ENCODE measurements at regions not wholly inside any gene's neighbourhood (a gene's known extent, or its start where the extent isn't known, plus 50 kb on each side); places are given as distances from the start of the nearest gene placed in this dataset.

DNA sequence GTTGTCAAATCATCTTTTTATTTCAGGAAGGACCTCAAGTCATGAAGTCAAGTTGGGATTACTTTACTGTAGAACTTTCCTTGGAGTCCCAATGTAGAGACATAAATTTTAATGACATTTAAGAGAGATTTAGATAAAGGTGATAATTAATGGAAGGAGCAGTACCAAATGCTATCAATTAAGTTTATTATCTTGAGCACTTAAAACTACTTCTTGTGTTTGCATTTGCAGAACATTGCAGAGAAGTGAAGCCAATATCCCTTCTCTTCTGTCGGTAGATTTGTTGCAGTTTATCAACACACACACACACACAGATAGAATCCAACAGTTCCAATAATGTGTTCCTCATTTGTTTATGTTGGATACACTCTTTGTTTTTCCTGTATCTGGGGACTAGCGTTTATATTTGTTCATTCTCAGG is 570.7 kb downstream of the EPHA4 start:
- H3K4me1 ChIP-seq (ENCODE audit: insufficient read depth, low read length) = no peaks in the 10 kb centered on the region
- TF ChIP-seq, protein P1, sequence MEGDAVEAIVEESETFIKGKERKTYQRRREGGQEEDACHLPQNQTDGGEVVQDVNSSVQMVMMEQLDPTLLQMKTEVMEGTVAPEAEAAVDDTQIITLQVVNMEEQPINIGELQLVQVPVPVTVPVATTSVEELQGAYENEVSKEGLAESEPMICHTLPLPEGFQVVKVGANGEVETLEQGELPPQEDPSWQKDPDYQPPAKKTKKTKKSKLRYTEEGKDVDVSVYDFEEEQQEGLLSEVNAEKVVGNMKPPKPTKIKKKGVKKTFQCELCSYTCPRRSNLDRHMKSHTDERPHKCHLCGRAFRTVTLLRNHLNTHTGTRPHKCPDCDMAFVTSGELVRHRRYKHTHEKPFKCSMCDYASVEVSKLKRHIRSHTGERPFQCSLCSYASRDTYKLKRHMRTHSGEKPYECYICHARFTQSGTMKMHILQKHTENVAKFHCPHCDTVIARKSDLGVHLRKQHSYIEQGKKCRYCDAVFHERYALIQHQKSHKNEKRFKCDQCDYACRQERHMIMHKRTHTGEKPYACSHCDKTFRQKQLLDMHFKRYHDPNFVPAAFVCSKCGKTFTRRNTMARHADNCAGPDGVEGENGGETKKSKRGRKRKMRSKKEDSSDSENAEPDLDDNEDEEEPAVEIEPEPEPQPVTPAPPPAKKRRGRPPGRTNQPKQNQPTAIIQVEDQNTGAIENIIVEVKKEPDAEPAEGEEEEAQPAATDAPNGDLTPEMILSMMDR (IDR thresholded peaks at IDR 0.05) = no peak

DNA sequence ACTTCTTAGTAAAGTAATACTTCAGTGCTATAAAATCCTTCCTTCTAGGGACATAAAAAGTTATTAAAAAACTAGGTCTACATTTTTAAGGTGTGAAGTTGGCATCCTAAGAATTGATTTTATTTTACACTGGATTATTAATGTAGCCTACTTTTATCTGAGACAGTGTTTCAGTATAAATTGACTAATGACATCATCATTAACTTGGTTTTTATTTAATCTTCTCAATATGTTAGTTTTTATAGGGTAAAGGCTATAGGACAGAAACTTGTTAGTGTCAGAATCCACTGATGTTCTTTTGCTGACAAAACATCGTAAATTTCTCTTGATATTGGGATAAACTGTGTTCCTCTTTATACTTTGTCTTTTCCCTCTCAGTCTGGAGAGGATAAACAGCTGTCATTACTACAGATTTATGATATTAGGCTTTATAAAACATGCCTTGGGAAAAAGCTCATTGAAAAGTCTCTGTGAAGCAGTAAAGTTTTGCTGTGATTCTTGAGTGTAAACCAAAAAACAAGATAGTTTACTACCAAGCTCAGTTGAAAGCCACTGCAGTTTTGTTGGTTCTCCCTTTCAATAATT is 569.9 kb downstream of the EPHA4 start:
- ChIA-PET POLR2A (no interaction called here), CTCF (no interaction called here)
- Mint-ChIP-seq H3K36me3 (ENCODE audit: low read depth) (no peaks in the 10 kb centered on the region), H3K9me3 (no peaks in the 10 kb centered on the region), H3K4me1 (ENCODE audit: low read depth) (no peaks in the 10 kb centered on the region), H3K27me3 (no peaks in the 10 kb centered on the region), H3K4me3 (no peak overlapping the region), H3K27ac (no peak overlapping the region)
- Histone ChIP-seq H3K27me3 (ENCODE audit: control insufficient read depth in 1 of 2, insufficient read depth in 2 of 2, low read length in 2 of 2) (no peaks in the 10 kb centered on the region), H3K36me3 (ENCODE audit: insufficient read depth, low read length) (no peaks in the 10 kb centered on the region), H3K9me3 (ENCODE audit: control insufficient read depth in 1 of 2, insufficient read depth in 1 of 2, low read length in 2 of 2) (no peaks in the 10 kb centered on the region), H3K4me3 (ENCODE audit: low read length) (no peak overlapping the region), H3K27ac (ENCODE audit: low read depth in 1 of 2, low read length in 2 of 2) (no peak overlapping the region), H3K4me1 (ENCODE audit: insufficient read depth, low read length) (no peaks in the 10 kb centered on the region)
- DNase-seq = no peak
- intact Hi-C loops (cut with DNase I, micrococcal nuclease) = no loop called here
- TF ChIP-seq, protein P1 (IDR thresholded peaks at IDR 0.05) = no peak
- no peak for ATAC-seq (ENCODE audit: poor library complexity)

More for the DNA sequence above, 570.7 kb downstream of the EPHA4 start:
- no peaks in the 10 kb centered on the region for H3K9me3 Mint-ChIP-seq
- no peak for DNase-seq
- Histone ChIP-seq H3K27me3 (ENCODE audit: control insufficient read depth in 1 of 2, insufficient read depth in 2 of 2, low read length in 2 of 2) (no peaks in the 10 kb centered on the region), H3K27ac (ENCODE audit: low read depth in 1 of 2, low read length in 2 of 2) (no peak overlapping the region), H3K4me3 (ENCODE audit: low read length) (no peak overlapping the region), H3K36me3 (ENCODE audit: insufficient read depth, low read length) (no peaks in the 10 kb centered on the region), H3K9me3 (ENCODE audit: control insufficient read depth in 1 of 2, insufficient read depth in 1 of 2, low read length in 2 of 2) (no peaks in the 10 kb centered on the region)
- intact Hi-C loops (cut with DNase I, micrococcal nuclease) = no loop called here
- ATAC-seq (ENCODE audit: poor library complexity) = no peak
- H3K27me3 Mint-ChIP-seq = no peaks in the 10 kb centered on the region
- no peaks in the 10 kb centered on the region for H3K36me3 Mint-ChIP-seq (ENCODE audit: low read depth)
- H3K4me3 Mint-ChIP-seq = no peak overlapping the region
- ChIA-PET POLR2A (no interaction called here), CTCF (no interaction called here)
- H3K4me1 Mint-ChIP-seq (ENCODE audit: low read depth) = no peaks in the 10 kb centered on the region
- no peak overlapping the region for H3K27ac Mint-ChIP-seq

DNA sequence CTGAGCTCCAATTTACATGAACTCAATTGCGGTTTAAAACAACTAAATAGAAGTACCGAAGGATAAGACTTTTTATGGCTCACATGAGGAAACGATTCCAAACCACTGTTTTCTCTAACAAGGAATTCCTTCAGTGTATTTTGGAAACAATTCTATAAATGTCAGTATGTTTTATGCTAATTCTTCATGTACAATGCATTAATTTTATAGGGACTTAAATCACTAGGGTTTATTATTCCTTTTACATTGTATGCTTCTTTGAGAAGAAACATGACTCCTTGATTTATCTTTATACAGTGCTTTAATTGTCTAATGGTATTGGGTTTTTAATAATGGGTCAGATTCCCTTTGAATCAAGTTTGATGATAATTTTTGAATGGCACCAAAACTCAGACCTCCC is 566.8 kb downstream of the EPHA4 start:
- Histone ChIP-seq H3K27me3 (ENCODE audit: control insufficient read depth in 1 of 2, insufficient read depth in 2 of 2, low read length in 2 of 2) (no peaks in the 10 kb centered on the region), H3K9me3 (ENCODE audit: control insufficient read depth in 1 of 2, insufficient read depth in 1 of 2, low read length in 2 of 2) (no peaks in the 10 kb centered on the region), H3K4me3 (ENCODE audit: low read length) (no peak overlapping the region), H3K27ac (ENCODE audit: low read depth in 1 of 2, low read length in 2 of 2) (no peak overlapping the region), H3K4me1 (ENCODE audit: insufficient read depth, low read length) (no peaks in the 10 kb centered on the region), H3K36me3 (ENCODE audit: insufficient read depth, low read length) (no peaks in the 10 kb centered on the region)
- ATAC-seq (ENCODE audit: poor library complexity) (no peak), DNase-seq (no peak)
- Mint-ChIP-seq H3K27ac (no peak overlapping the region), H3K36me3 (ENCODE audit: low read depth) (no peaks in the 10 kb centered on the region), H3K4me3 (no peak overlapping the region), H3K27me3 (no peaks in the 10 kb centered on the region), H3K4me1 (ENCODE audit: low read depth) (no peaks in the 10 kb centered on the region), H3K9me3 (no peaks in the 10 kb centered on the region)
- ChIA-PET POLR2A (no interaction called here), CTCF (no interaction called here)
- TF ChIP-seq, protein P1 (IDR thresholded peaks at IDR 0.05) = no peak
- intact Hi-C loops (cut with DNase I, micrococcal nuclease) = no loop called here
